MM.1S (cell line): ENCODE measurements at regions not wholly inside any gene's neighbourhood (a gene's known extent, or its start where the extent isn't known, plus 50 kb on each side); places are given as distances from the start of the nearest gene placed in this dataset.

Source experiments
- EZH2phosphoT487 ChIP-seq: fragments of 300-600 bp; sonication (generic); IDR thresholded peaks from 2 replicates; pipeline ENCODE4 v1.6.1; 2018; ENCODE audit warnings: antibody characterized with exemption, low read length
- TF ChIP-seq, protein P1 (sequence below): fragments of 300-600 bp; sonication (generic); IDR thresholded peaks from 2 replicates; pipeline ENCODE4 v1.5.1; 2016; ENCODE audit warnings: antibody characterized with exemption, low read length, mixed read lengths

- TF ChIP-seq, protein P1, sequence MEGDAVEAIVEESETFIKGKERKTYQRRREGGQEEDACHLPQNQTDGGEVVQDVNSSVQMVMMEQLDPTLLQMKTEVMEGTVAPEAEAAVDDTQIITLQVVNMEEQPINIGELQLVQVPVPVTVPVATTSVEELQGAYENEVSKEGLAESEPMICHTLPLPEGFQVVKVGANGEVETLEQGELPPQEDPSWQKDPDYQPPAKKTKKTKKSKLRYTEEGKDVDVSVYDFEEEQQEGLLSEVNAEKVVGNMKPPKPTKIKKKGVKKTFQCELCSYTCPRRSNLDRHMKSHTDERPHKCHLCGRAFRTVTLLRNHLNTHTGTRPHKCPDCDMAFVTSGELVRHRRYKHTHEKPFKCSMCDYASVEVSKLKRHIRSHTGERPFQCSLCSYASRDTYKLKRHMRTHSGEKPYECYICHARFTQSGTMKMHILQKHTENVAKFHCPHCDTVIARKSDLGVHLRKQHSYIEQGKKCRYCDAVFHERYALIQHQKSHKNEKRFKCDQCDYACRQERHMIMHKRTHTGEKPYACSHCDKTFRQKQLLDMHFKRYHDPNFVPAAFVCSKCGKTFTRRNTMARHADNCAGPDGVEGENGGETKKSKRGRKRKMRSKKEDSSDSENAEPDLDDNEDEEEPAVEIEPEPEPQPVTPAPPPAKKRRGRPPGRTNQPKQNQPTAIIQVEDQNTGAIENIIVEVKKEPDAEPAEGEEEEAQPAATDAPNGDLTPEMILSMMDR = no peak
- no peak for TF ChIP-seq EZH2phosphoT487
Observed at GRCh38 chr9:103104101-103104500, 109.0 kb downstream of the CYLC2 start.
